ENCODE measurements at regions not wholly inside any gene's neighbourhood (a gene's known extent, or its start where the extent isn't known, plus 50 kb on each side); places are given as distances from the start of the nearest gene placed in this dataset.

DNA sequence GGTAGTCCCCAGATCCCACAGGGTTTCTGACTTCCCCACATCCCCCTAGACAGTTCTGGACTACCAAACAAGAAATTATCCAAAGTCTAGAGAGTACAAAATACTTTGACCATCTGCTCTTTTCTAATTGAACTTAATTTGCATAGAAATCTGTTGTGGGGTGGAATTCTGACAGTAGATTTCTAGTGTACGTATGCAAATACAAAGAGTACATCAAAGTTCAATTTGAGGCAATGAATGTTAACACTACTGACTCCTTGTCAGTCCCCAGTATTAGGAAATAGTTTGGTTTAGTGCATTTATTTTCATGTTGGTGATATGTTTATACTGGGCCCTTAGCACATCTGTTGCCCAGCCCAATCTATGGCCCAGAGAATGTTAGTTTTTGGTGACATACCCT, 292.6 kb downstream of the CETN3 start:
- H3K79me2 ChIP-seq, result no peaks in the 10 kb centered on the region
- H2AFZ ChIP-seq, result no peak overlapping the region
- no peak for TF ChIP-seq EZH2phosphoT487 (IDR thresholded peaks at IDR 0.05; ENCODE audit: low read depth, severe bottlenecking, unreplicated experiment)
- TF ChIP-seq EZH2 (IDR thresholded peaks at IDR 0.05; ENCODE audit: borderline replicate concordance), result no peak
- TF ChIP-seq, protein P1, sequence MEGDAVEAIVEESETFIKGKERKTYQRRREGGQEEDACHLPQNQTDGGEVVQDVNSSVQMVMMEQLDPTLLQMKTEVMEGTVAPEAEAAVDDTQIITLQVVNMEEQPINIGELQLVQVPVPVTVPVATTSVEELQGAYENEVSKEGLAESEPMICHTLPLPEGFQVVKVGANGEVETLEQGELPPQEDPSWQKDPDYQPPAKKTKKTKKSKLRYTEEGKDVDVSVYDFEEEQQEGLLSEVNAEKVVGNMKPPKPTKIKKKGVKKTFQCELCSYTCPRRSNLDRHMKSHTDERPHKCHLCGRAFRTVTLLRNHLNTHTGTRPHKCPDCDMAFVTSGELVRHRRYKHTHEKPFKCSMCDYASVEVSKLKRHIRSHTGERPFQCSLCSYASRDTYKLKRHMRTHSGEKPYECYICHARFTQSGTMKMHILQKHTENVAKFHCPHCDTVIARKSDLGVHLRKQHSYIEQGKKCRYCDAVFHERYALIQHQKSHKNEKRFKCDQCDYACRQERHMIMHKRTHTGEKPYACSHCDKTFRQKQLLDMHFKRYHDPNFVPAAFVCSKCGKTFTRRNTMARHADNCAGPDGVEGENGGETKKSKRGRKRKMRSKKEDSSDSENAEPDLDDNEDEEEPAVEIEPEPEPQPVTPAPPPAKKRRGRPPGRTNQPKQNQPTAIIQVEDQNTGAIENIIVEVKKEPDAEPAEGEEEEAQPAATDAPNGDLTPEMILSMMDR (IDR thresholded peaks at IDR 0.05; ENCODE audit: poor library complexity), result no peak
- no peaks in the 10 kb centered on the region for H3K36me3 ChIP-seq (replicated peaks; ENCODE audit: insufficient read depth, low read depth)
- no peaks in the 10 kb centered on the region for H3K9me2 ChIP-seq (replicated peaks; ENCODE audit: insufficient read depth)
- no peaks in the 10 kb centered on the region for H3K9me3 ChIP-seq (ENCODE audit: low read depth)
- no peak overlapping the region for H3K27ac ChIP-seq
- WGBS (ENCODE audit: low lambda C conversion rate, missing lambda C conversion rate), result 97% methylated on average over 1 of the region's 1 CpG
- H3K27me3 ChIP-seq, result no peaks in the 10 kb centered on the region
- no peak overlapping the region for H3K4me3 ChIP-seq
- H4K20me1 ChIP-seq (ENCODE audit: insufficient read depth, poor library complexity, severe bottlenecking), result no peaks in the 10 kb centered on the region
- no peak for DNase-seq (ENCODE audit: low spot score)
- H3K4me2 ChIP-seq, result no peak overlapping the region
- no peaks in the 10 kb centered on the region for H3K4me1 ChIP-seq (ENCODE audit: insufficient read depth)

DNA sequence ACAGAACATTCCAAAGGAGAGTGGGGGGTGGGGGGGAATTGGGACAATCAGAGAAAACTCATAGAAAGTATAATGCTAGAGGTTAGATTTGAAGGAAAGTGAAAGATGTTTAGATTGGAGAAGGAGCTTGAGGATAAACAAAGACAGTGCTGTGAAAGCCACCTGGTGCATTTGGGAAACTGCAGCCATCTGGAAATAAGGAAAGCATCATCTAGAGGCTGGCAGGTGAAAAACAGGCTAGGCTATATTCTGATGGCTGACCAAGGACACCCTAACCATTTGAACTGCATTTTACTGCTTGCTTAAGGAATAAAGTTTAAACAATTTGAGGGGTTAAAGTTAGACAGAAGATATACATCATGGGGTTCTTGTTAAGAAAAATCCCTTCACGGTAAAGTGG, 296.4 kb downstream of the CETN3 start:
- H3K36me3 ChIP-seq (replicated peaks; ENCODE audit: insufficient read depth, low read depth), result no peaks in the 10 kb centered on the region
- no peaks in the 10 kb centered on the region for H3K9me2 ChIP-seq (replicated peaks; ENCODE audit: insufficient read depth)
- H3K27ac ChIP-seq, result no peak overlapping the region
- no peaks in the 10 kb centered on the region for H3K9me3 ChIP-seq (ENCODE audit: low read depth)
- H3K79me2 ChIP-seq, result no peaks in the 10 kb centered on the region
- H2AFZ ChIP-seq, result no peak overlapping the region
- 59% methylated on average over 1 of the region's 1 CpG for WGBS (ENCODE audit: low lambda C conversion rate, missing lambda C conversion rate)
- TF ChIP-seq EZH2 (IDR thresholded peaks at IDR 0.05; ENCODE audit: borderline replicate concordance), result no peak
- TF ChIP-seq, protein P1 (IDR thresholded peaks at IDR 0.05; ENCODE audit: poor library complexity), result no peak
- no peak for TF ChIP-seq EZH2phosphoT487 (IDR thresholded peaks at IDR 0.05; ENCODE audit: low read depth, severe bottlenecking, unreplicated experiment)
- no peak for DNase-seq (ENCODE audit: low spot score)
- H4K20me1 ChIP-seq (ENCODE audit: insufficient read depth, poor library complexity, severe bottlenecking), result no peaks in the 10 kb centered on the region
- H3K4me2 ChIP-seq, result no peak overlapping the region
- H3K4me3 ChIP-seq, result no peak overlapping the region
- H3K4me1 ChIP-seq (ENCODE audit: insufficient read depth), result no peaks in the 10 kb centered on the region
- no peaks in the 10 kb centered on the region for H3K27me3 ChIP-seq

DNA sequence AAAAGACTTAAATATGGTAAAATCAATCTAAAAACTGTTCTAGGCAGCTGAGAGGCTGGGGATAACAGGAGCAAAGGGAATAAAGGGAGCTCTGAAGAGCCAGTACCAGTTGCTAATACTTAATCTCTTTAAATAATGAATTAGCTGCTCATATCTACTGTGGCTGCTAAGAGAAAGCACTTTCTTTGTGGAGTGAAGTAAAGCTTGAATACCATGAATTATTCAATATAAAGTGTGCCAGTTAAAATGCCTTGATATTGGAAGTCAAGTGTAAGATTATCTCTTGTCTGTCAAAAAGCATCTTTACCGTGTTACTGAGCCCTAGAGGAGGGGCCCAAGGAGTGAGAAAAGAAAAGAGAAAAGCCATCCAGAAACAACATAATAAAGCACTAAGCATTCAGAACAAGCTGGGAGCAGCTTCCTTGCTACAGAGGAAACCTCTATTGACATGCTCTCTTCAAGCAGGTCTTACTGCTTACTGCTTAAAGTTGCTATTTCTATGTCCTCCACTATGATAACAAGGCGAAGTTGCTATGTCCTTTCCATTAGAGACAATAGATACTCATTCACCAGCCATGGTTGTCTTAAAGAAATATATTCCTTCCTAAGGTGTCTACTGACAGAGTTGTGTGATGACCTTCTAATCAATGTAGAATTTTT, 297.4 kb downstream of the CETN3 start:
- H4K20me1 ChIP-seq (ENCODE audit: insufficient read depth, poor library complexity, severe bottlenecking), result no peaks in the 10 kb centered on the region
- H3K79me2 ChIP-seq, result no peaks in the 10 kb centered on the region
- no peaks in the 10 kb centered on the region for H3K36me3 ChIP-seq (replicated peaks; ENCODE audit: insufficient read depth, low read depth)
- H3K9me2 ChIP-seq (replicated peaks; ENCODE audit: insufficient read depth), result no peaks in the 10 kb centered on the region
- H3K4me1 ChIP-seq (ENCODE audit: insufficient read depth), result no peaks in the 10 kb centered on the region
- TF ChIP-seq EZH2phosphoT487 (IDR thresholded peaks at IDR 0.05; ENCODE audit: low read depth, severe bottlenecking, unreplicated experiment) (no peak), EZH2 (IDR thresholded peaks at IDR 0.05; ENCODE audit: borderline replicate concordance) (no peak)
- TF ChIP-seq, protein P1 (IDR thresholded peaks at IDR 0.05; ENCODE audit: poor library complexity), result no peak
- no peak overlapping the region for H3K4me2 ChIP-seq
- H2AFZ ChIP-seq, result no peak overlapping the region
- no peaks in the 10 kb centered on the region for H3K27me3 ChIP-seq
- no peak overlapping the region for H3K4me3 ChIP-seq
- no peaks in the 10 kb centered on the region for H3K9me3 ChIP-seq (ENCODE audit: low read depth)
- DNase-seq (ENCODE audit: low spot score), result no peak
- H3K27ac ChIP-seq, result no peak overlapping the region
- WGBS (ENCODE audit: low lambda C conversion rate, missing lambda C conversion rate), result 78% methylated on average over 2 of the region's 2 CpGs
